ENCODE measurements at regions not wholly inside any gene's neighbourhood (a gene's known extent, or its start where the extent isn't known, plus 50 kb on each side); places are given as distances from the start of the nearest gene placed in this dataset.

GRCh38 chr12:45572114-45572513 is 157.4 kb upstream of the ARID2 start:
- no peaks in the 10 kb centered on the region for H3K36me3 Mint-ChIP-seq
- no peak for ATAC-seq
- no peak overlapping the region for H3K4me3 Mint-ChIP-seq
- no peak overlapping the region for H3K27ac Mint-ChIP-seq
- H3K4me1 Mint-ChIP-seq, result peaks cover 32% of the 10 kb centered on the region
- H3K9me3 Mint-ChIP-seq, result no peaks in the 10 kb centered on the region
- no peaks in the 10 kb centered on the region for H3K27me3 Mint-ChIP-seq

GRCh38 chr12:45575417-45575816 is 154.1 kb upstream of the ARID2 start:
- Mint-ChIP-seq H3K9me3 (no peaks in the 10 kb centered on the region), H3K27me3 (no peaks in the 10 kb centered on the region), H3K27ac (no peak overlapping the region), H3K4me1 (peaks cover 39% of the 10 kb centered on the region), H3K4me3 (no peak overlapping the region), H3K36me3 (no peaks in the 10 kb centered on the region)
- peak; percentile 55 for ATAC-seq

GRCh38 chr12:45575823-45576475 is 153.6 kb upstream of the ARID2 start:
- ATAC-seq, result peak; percentile 92
- peaks cover 39% of the 10 kb centered on the region for H3K4me1 Mint-ChIP-seq
- H3K4me3 Mint-ChIP-seq, result peak overlapping the region; percentile 20
- peak overlapping the region; percentile 54 for H3K27ac Mint-ChIP-seq
- H3K9me3 Mint-ChIP-seq, result peaks cover 3% of the 10 kb centered on the region
- no peaks in the 10 kb centered on the region for H3K36me3 Mint-ChIP-seq
- no peaks in the 10 kb centered on the region for H3K27me3 Mint-ChIP-seq

- Mint-ChIP-seq H3K36me3 (no peaks in the 10 kb centered on the region), H3K9me3 (peaks cover 8% of the 10 kb centered on the region), H3K4me3 (no peak overlapping the region), H3K4me1 (peaks cover 39% of the 10 kb centered on the region), H3K27me3 (no peaks in the 10 kb centered on the region), H3K27ac (no peak overlapping the region)
- ATAC-seq, result no peak
These were observed 151.6 kb upstream of the ARID2 start for GRCh38 chr12:45577844-45578399.

- Mint-ChIP-seq H3K36me3 (no peaks in the 10 kb centered on the region), H3K4me3 (no peak overlapping the region), H3K4me1 (peaks cover 29% of the 10 kb centered on the region), H3K9me3 (peaks cover 8% of the 10 kb centered on the region), H3K27ac (no peak overlapping the region), H3K27me3 (no peaks in the 10 kb centered on the region)
- ATAC-seq, result no peak
These were observed 149.0 kb upstream of the ARID2 start for GRCh38 chr12:45580356-45580969.

GRCh38 chr12:45581112-45581511 is 148.4 kb upstream of the ARID2 start:
- H3K4me1 Mint-ChIP-seq, result peaks cover 22% of the 10 kb centered on the region
- ATAC-seq, result no peak
- peaks cover 8% of the 10 kb centered on the region for H3K9me3 Mint-ChIP-seq
- no peak overlapping the region for H3K27ac Mint-ChIP-seq
- no peak overlapping the region for H3K4me3 Mint-ChIP-seq
- no peaks in the 10 kb centered on the region for H3K36me3 Mint-ChIP-seq
- no peaks in the 10 kb centered on the region for H3K27me3 Mint-ChIP-seq

GRCh38 chr12:45582536-45582935 is 147.0 kb upstream of the ARID2 start:
- Mint-ChIP-seq H3K4me3 (no peak overlapping the region), H3K36me3 (no peaks in the 10 kb centered on the region), H3K4me1 (peaks cover 8% of the 10 kb centered on the region), H3K27me3 (no peaks in the 10 kb centered on the region), H3K27ac (no peak overlapping the region), H3K9me3 (peaks cover 8% of the 10 kb centered on the region)
- no peak for ATAC-seq

GRCh38 chr12:45582986-45583659 is 146.4 kb upstream of the ARID2 start:
- Mint-ChIP-seq H3K4me3 (no peak overlapping the region), H3K4me1 (peaks cover 2% of the 10 kb centered on the region), H3K9me3 (peaks cover 8% of the 10 kb centered on the region), H3K36me3 (no peaks in the 10 kb centered on the region), H3K27ac (no peak overlapping the region), H3K27me3 (no peaks in the 10 kb centered on the region)
- no peak for ATAC-seq

GRCh38 chr12:45584336-45584735 is 145.2 kb upstream of the ARID2 start:
- ATAC-seq, result no peak
- no peaks in the 10 kb centered on the region for H3K27me3 Mint-ChIP-seq
- no peaks in the 10 kb centered on the region for H3K36me3 Mint-ChIP-seq
- peaks cover 8% of the 10 kb centered on the region for H3K9me3 Mint-ChIP-seq
- no peak overlapping the region for H3K27ac Mint-ChIP-seq
- H3K4me3 Mint-ChIP-seq, result no peak overlapping the region
- H3K4me1 Mint-ChIP-seq, result no peaks in the 10 kb centered on the region

GRCh38 chr12:45585522-45586230 is 143.8 kb upstream of the ARID2 start:
- Mint-ChIP-seq H3K9me3 (peaks cover 8% of the 10 kb centered on the region), H3K4me1 (no peaks in the 10 kb centered on the region), H3K36me3 (no peaks in the 10 kb centered on the region), H3K27ac (no peak overlapping the region), H3K4me3 (no peak overlapping the region), H3K27me3 (no peaks in the 10 kb centered on the region)
- ATAC-seq, result no peak

GRCh38 chr12:45586486-45586885 is 143.0 kb upstream of the ARID2 start:
- H3K4me1 Mint-ChIP-seq, result no peaks in the 10 kb centered on the region
- H3K36me3 Mint-ChIP-seq, result no peaks in the 10 kb centered on the region
- no peak overlapping the region for H3K27ac Mint-ChIP-seq
- ATAC-seq, result no peak
- no peaks in the 10 kb centered on the region for H3K27me3 Mint-ChIP-seq
- no peaks in the 10 kb centered on the region for H3K9me3 Mint-ChIP-seq
- H3K4me3 Mint-ChIP-seq, result no peak overlapping the region

- H3K4me3 Mint-ChIP-seq, result no peak overlapping the region
- H3K4me1 Mint-ChIP-seq, result no peaks in the 10 kb centered on the region
- H3K27ac Mint-ChIP-seq, result no peak overlapping the region
- ATAC-seq, result no peak
- no peaks in the 10 kb centered on the region for H3K36me3 Mint-ChIP-seq
- no peaks in the 10 kb centered on the region for H3K27me3 Mint-ChIP-seq
- no peaks in the 10 kb centered on the region for H3K9me3 Mint-ChIP-seq
These were observed 142.5 kb upstream of the ARID2 start for GRCh38 chr12:45587012-45587411.

GRCh38 chr12:45587877-45588533 is 141.5 kb upstream of the ARID2 start:
- H3K9me3 Mint-ChIP-seq, result no peaks in the 10 kb centered on the region
- H3K36me3 Mint-ChIP-seq, result no peaks in the 10 kb centered on the region
- no peak overlapping the region for H3K27ac Mint-ChIP-seq
- H3K27me3 Mint-ChIP-seq, result no peaks in the 10 kb centered on the region
- H3K4me1 Mint-ChIP-seq, result no peaks in the 10 kb centered on the region
- no peak overlapping the region for H3K4me3 Mint-ChIP-seq
- no peak for ATAC-seq

GRCh38 chr12:45590646-45591045 is 138.9 kb upstream of the ARID2 start:
- no peak overlapping the region for H3K4me3 Mint-ChIP-seq
- no peak overlapping the region for H3K27ac Mint-ChIP-seq
- no peaks in the 10 kb centered on the region for H3K4me1 Mint-ChIP-seq
- H3K9me3 Mint-ChIP-seq, result peaks cover 2% of the 10 kb centered on the region
- no peaks in the 10 kb centered on the region for H3K36me3 Mint-ChIP-seq
- no peaks in the 10 kb centered on the region for H3K27me3 Mint-ChIP-seq
- no peak for ATAC-seq

GRCh38 chr12:45591635-45592034 is 137.9 kb upstream of the ARID2 start:
- no peak for ATAC-seq
- no peaks in the 10 kb centered on the region for H3K27me3 Mint-ChIP-seq
- H3K4me1 Mint-ChIP-seq, result no peaks in the 10 kb centered on the region
- H3K9me3 Mint-ChIP-seq, result peaks cover 2% of the 10 kb centered on the region
- no peak overlapping the region for H3K27ac Mint-ChIP-seq
- H3K4me3 Mint-ChIP-seq, result no peak overlapping the region
- H3K36me3 Mint-ChIP-seq, result no peaks in the 10 kb centered on the region
